NB4 (cell line): ENCODE measurements at regions not wholly inside any gene's neighbourhood (a gene's known extent, or its start where the extent isn't known, plus 50 kb on each side); places are given as distances from the start of the nearest gene placed in this dataset.

Experiments
- POLR2A ChIP-seq: IDR thresholded peaks from 2 replicates; pipeline ENCODE4 v1.6.1; 2011; ENCODE audit warnings: mild to moderate bottlenecking; ENCODE audit not compliant: insufficient read length; ENCODE audit errors: extremely low read depth
- TF ChIP-seq, protein P1 (sequence below): IDR thresholded peaks from one replicate; pipeline ENCODE4 v1.5.1; 2012; ENCODE audit warnings: low read depth, low read length

DNA sequence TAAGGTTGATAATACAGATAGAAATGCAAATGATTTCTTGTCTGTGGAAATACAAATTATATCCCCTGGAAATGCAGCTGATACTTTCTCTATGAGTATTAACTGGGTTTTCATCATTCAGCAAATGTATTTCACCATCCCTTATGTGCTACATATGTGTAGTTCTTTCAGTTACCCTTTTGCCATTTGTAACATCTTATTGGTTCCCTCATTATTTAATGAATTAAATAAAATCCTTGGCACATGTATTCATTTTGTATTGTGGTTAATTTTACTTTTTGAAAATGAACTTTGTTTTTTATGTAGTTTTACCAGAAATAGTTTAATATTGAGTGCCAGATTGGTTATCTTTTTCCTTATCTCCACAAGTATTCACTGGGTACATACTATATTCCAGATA is 89.9 kb upstream of the DEPDC1 start:
- TF ChIP-seq, protein P1, sequence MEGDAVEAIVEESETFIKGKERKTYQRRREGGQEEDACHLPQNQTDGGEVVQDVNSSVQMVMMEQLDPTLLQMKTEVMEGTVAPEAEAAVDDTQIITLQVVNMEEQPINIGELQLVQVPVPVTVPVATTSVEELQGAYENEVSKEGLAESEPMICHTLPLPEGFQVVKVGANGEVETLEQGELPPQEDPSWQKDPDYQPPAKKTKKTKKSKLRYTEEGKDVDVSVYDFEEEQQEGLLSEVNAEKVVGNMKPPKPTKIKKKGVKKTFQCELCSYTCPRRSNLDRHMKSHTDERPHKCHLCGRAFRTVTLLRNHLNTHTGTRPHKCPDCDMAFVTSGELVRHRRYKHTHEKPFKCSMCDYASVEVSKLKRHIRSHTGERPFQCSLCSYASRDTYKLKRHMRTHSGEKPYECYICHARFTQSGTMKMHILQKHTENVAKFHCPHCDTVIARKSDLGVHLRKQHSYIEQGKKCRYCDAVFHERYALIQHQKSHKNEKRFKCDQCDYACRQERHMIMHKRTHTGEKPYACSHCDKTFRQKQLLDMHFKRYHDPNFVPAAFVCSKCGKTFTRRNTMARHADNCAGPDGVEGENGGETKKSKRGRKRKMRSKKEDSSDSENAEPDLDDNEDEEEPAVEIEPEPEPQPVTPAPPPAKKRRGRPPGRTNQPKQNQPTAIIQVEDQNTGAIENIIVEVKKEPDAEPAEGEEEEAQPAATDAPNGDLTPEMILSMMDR: no peak
- TF ChIP-seq POLR2A: no peak
